Islet precursor cell (in vitro differentiated cells): ENCODE measurements at regions not wholly inside any gene's neighbourhood (a gene's known extent, or its start where the extent isn't known, plus 50 kb on each side); places are given as distances from the start of the nearest gene placed in this dataset.
A peak's percentile ranks its signal among the peaks of the same experiment; 100 is the strongest.

Source experiments
- DNase-seq: peaks from one replicate; pipeline ENCODE4 v3.0.0-alpha.2; 2018

GRCh38 chrX:68942840-68943239, 114.0 kb downstream of the EFNB1 start:
- DNase-seq, result peak; percentile 37

DNA sequence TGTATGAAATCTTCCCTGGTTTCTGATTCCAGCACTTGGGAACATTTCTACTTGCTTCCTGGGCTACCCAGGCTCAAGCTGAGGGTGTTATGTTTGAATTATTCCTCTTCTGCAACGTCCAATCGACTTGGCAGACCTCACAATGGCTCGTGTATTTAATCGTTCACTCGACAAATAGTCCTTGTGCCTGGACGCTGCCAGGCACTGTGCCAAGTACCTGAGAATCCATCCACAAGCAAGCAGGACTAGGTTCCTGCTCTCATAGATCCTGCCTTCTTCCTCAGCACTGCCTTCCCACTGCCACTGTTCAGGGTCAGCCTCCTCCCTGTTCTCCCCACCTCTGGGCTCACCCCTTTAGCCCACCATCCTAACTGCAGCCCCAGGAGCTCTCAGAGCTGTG, 113.3 kb downstream of the EFNB1 start:
- DNase-seq, result peak; percentile 43

GRCh38 chrX:68941385-68941952, 112.6 kb downstream of the EFNB1 start:
- DNase-seq, result peak; percentile 20

- DNase-seq, result peak; percentile 25
Observed at GRCh38 chrX:68940601-68941000, 111.8 kb downstream of the EFNB1 start.

GRCh38 chrX:68939868-68940267, 111.0 kb downstream of the EFNB1 start:
- no peak for DNase-seq

DNA sequence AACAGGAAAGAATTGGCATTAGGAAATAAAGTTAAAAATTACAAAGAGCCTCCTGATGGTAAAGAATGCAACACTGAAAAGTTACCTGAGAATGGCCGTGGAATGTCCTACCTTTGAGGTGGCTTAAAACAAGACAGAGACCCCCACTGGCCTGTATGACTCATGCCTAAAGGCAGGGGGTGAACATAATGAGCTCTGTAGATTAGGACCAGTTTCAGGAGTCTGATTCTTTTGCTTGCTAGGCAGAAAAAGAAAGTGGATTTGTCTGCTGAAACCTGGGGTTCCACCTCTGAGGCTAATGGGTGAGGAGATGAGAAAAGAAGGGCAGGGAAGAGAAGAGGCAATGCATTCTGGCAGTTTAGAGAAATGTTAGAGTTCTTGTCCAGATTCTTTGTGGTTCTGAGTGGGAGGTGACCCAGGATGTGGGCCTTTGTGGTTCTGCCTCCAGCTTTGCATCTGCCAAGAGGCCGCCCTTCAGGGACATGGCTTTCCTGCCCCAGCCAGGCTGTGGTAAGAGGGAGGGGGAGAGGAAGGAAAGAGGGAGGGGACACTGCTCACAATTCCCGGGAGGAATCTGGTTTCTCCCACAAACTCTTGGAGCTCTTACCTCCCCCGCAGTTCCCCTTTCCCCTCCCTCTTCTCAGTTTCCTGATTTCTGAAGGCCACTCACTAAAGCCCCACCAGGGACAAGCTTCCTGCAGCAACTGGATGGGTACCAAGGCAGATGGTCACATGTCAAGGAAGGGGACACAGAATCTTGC, 109.6 kb downstream of the EFNB1 start:
- peak; percentile 57 for DNase-seq

GRCh38 chrX:68937581-68937980, 108.8 kb downstream of the EFNB1 start:
- no peak for DNase-seq

- peak; percentile 80 for DNase-seq
Observed at GRCh38 chrX:68936608-68937007, 107.8 kb downstream of the EFNB1 start.

- DNase-seq, result no peak
Observed at GRCh38 chrX:68936126-68936525, 107.3 kb downstream of the EFNB1 start.

DNA sequence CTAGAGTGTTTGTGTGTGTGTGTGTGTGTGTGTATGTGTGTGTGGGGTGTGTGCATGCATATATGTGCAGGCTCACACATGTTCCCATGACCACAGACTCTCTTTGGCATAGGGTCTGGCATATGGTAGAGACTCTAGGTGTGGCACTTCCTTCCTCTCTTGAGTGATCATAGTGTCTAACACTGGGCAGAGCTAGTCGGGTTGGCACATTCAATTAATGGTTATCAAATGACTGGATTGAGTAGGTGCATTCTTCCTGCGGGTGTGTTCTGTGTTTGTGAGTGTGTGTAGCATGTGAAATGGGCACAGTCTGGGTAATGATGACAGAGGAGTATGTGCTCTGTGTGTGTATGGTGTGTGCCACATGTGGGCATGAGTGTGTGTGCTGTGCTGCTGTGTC, 106.5 kb downstream of the EFNB1 start:
- peak; percentile 19 for DNase-seq

- peak; percentile 16 for DNase-seq
Observed at GRCh38 chrX:68934922-68935321, 106.1 kb downstream of the EFNB1 start.

- DNase-seq, result peak; percentile 26
Observed at GRCh38 chrX:68934421-68934820, 105.6 kb downstream of the EFNB1 start.

- no peak for DNase-seq
Observed at GRCh38 chrX:68932611-68933010, 103.8 kb downstream of the EFNB1 start.

DNA sequence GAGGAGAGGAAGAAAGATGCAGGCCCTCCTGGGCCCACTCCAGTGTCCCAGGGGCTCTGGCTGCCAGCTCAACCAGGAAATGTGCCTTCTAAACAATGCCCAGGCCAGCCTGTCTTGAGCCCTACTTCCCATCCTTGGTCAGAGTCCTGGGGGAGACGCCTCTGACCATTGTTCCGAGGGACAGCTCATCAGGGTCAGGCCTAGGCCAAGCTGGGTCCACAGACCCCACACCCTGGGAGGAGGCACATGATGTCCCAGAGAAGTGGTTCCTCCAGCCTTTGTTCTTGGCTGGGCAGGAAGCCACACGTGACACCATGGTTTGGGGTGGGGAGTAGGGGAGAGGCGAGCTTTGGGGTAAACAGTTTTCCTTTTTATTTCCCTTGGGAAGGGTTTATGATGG, 102.5 kb downstream of the EFNB1 start:
- no peak for DNase-seq

GRCh38 chrX:68930542-68931317, 101.9 kb downstream of the EFNB1 start:
- no peak for DNase-seq

GRCh38 chrX:68929332-68930150, 100.7 kb downstream of the EFNB1 start:
- peak; percentile 67 for DNase-seq

- DNase-seq, result no peak
Observed at GRCh38 chrX:68928401-68928800, 99.6 kb downstream of the EFNB1 start.

DNA sequence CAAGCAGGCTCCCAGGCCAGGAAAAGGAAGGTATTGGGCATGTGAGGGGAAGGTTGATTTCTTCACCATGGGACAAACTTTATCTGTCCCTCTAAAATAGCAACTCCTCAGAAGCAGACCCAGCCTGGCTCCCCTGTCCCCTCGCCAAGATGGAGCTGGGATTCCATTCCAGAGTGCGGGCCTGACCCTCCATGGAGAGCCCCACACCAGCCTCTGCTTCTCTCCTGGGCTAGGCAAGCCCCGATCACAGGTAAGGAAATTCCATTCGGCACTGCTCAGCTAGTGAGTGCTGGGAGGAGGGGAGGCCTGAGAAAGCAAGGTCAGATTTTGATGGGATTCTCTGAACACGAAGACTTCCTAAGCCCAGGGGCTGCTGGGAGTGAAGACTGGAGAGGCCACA, 98.4 kb downstream of the EFNB1 start:
- no peak for DNase-seq

GRCh38 chrX:68923147-68923546, 94.3 kb downstream of the EFNB1 start:
- no peak for DNase-seq

DNA sequence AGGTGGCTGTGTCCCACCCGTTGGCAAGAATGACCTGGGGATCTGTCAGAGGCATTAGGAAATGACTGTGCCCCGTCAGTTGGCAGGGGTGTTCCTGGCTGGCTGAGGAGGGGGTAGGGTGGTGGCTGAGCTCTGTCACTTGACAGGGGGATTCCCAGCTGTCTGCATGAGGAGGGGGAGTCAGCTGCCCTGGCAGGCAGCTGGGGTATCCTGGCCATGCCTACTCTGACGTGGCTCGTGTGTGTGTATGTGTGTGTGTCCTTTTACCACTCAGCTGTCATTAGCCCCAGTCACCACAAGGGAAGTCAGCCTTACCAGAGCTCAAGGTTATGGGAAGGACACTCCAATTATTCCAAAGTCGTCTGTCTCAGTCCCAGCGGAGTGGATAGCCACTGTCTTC, 93.2 kb downstream of the EFNB1 start:
- no peak for DNase-seq

- no peak for DNase-seq
Observed at GRCh38 chrX:68920561-68920960, 91.7 kb downstream of the EFNB1 start.

- no peak for DNase-seq
Observed at GRCh38 chrX:68919707-68920106, 90.9 kb downstream of the EFNB1 start.

- no peak for DNase-seq
Observed at GRCh38 chrX:68918202-68918601, 89.4 kb downstream of the EFNB1 start.
